K562 (cell line): ENCODE measurements at regions not wholly inside any gene's neighbourhood (a gene's known extent, or its start where the extent isn't known, plus 50 kb on each side); places are given as distances from the start of the nearest gene placed in this dataset.

Experiments
- ATAC-seq: fragments of 200-7000 bp; cut with Tn5 transposase; 3 replicates; pipeline ENCODE4 v1.9.1; 2020; ENCODE audit warnings: moderate library complexity
- BruUV-seq: library from RNA; stranded (reverse); fragments of 400-500 nt; replicated peaks from 2 replicates; lab custom pipeline; 2021; lab: Mats Ljungman, UMichigan
- CTCF ChIA-PET: fragments of 300-600 bp; formaldehyde crosslinking; extraction: SDS; loops from one replicate; lab custom pipeline; 2021; ENCODE audit warnings: low intra/inter-chr PET ratio; lab: Yijun Ruan, JAX
- POLR2A ChIA-PET: fragments of 300-600, 350-650 bp; sonication (Branson Sonifier 250); formaldehyde crosslinking; extraction: SDS; loops from one replicate; lab custom pipeline; 2021; ENCODE audit warnings: antibody characterized with exemption, inconsistent platforms; lab: Yijun Ruan, JAX
- DNase-seq, 4 experiments: peaks; one replicate each; pipeline versions ENCODE4 v3.0.0 to v3.0.0-alpha.2; 2011 to 2018; ENCODE audit warnings: low spot score in 3 of 4, mixed read lengths in 3 of 4; ENCODE audit errors: extremely low read depth in 1 of 4
- FAIRE-seq: peaks from 2 replicates; lab custom pipeline; 2011; peaks lifted over from hg19 to GRCh38; lab: Jason Lieb, UNC
- H2AFZ ChIP-seq: 2 replicates; pipeline ENCODE4 v1.6.0; 2011; ENCODE audit warnings: low read depth, low read length, control low read depth, inconsistent platforms
- H3K27ac ChIP-seq: fragments of 200-600 bp; 3 replicates; pipeline ENCODE4 v1.8.0; 2011; ENCODE audit warnings: low read depth, mild to moderate bottlenecking, control low read depth, inconsistent platforms, low read length, moderate library complexity, mixed read lengths; ENCODE audit errors: extremely low read depth
- H3K27me3 ChIP-seq, 2 experiments: fragments of 300-600 bp in 1 of 2; 2 replicates in 1 of 2; 3 replicates in 1 of 2; pipeline versions ENCODE4 v1.6.0 to v1.8.0; 2011; ENCODE audit warnings: inconsistent platforms in 2 of 2, low read length in 2 of 2, mild to moderate bottlenecking in 1 of 2, mixed read lengths in 1 of 2, moderate library complexity in 1 of 2; ENCODE audit not compliant: control insufficient read depth in 2 of 2, insufficient read depth in 2 of 2
- H3K36me3 ChIP-seq: fragments of 300-600 bp; 3 replicates; pipeline ENCODE4 v1.8.0; 2011; ENCODE audit warnings: mild to moderate bottlenecking, low read length, inconsistent platforms; ENCODE audit not compliant: control insufficient read depth, insufficient read depth
- H3K4me1 ChIP-seq, 2 experiments: fragments of 200-600 bp in 1 of 2; replicated peaks in 1 of 2; 2 replicates in 1 of 2; 3 replicates in 1 of 2; pipeline versions ENCODE4 v1.5.1 to v1.8.0; 2011; ENCODE audit warnings: inconsistent platforms in 2 of 2, low read length in 2 of 2, mild to moderate bottlenecking in 1 of 2, mixed read lengths in 1 of 2, moderate library complexity in 1 of 2; ENCODE audit not compliant: control insufficient read depth in 2 of 2, insufficient read depth in 2 of 2
- H3K4me2 ChIP-seq: 2 replicates; pipeline ENCODE4 v1.6.1; 2011; ENCODE audit warnings: low read length, control low read depth, inconsistent platforms, mixed read lengths; ENCODE audit not compliant: insufficient read depth
- H3K4me3 ChIP-seq: fragments of 200-600 bp; sonication (generic), shearing (Covaris generic); 2 replicates; pipeline ENCODE4 v1.5.1; 2016; ENCODE audit warnings: control low read depth, inconsistent platforms
- H3K79me2 ChIP-seq: fragments of 200-600 bp; 3 replicates; pipeline ENCODE4 v1.8.0; 2011; ENCODE audit warnings: low read length, inconsistent platforms; ENCODE audit not compliant: control insufficient read depth, insufficient read depth
- H3K9ac ChIP-seq, 2 experiments: 2 replicates each; pipeline versions ENCODE4 v1.6.0 to v1.6.1; 2011; ENCODE audit warnings: low read depth in 2 of 2, low read length in 2 of 2, control low read depth in 1 of 2, inconsistent platforms in 1 of 2, mild to moderate bottlenecking in 1 of 2, mixed read lengths in 1 of 2; ENCODE audit not compliant: insufficient read depth in 1 of 2
- H3K9me1 ChIP-seq: one replicate; pipeline ENCODE4 v1.6.0; 2011; ENCODE audit warnings: inconsistent platforms, mild to moderate bottlenecking, low read length, moderate library complexity; ENCODE audit not compliant: control insufficient read depth, insufficient read depth
- H3K9me3 ChIP-seq: replicated peaks from 2 replicates; pipeline ENCODE4 v1.5.1; 2011; ENCODE audit warnings: low read depth, low read length, inconsistent platforms; ENCODE audit not compliant: control insufficient read depth, insufficient read depth
- H4K20me1 ChIP-seq: replicated peaks from 2 replicates; pipeline ENCODE4 v1.6.1; 2011; ENCODE audit warnings: low read length, inconsistent platforms, mixed read lengths; ENCODE audit not compliant: control insufficient read depth, insufficient read depth
- BMI1 ChIP-seq: fragments of 150-350 bp; IDR thresholded peaks from 2 replicates; pipeline ENCODE4 v1.6.1; 2014; ENCODE audit warnings: low read length
- CEBPG ChIP-seq, 3 experiments: fragments of 200-800 bp in 1 of 3; sonication (Bioruptor generic) in 1 of 3; sonication (generic) in 1 of 3; formaldehyde crosslinking in 1 of 3; IDR thresholded peaks in 2 of 3; conservative IDR thresholded peaks in 1 of 3; 2 replicates each; pipeline versions ENCODE4 v1.6.1 to v1.8.0; 2016 to 2022; ENCODE audit warnings: missing compliant biosample characterization in 2 of 3, missing genetic modification characterization in 2 of 3, mild to moderate bottlenecking in 1 of 3, missing genetic modification reagents in 1 of 3
- HMG20B ChIP-seq: fragments of 250-450 bp; sonication (Bioruptor Pico); IDR thresholded peaks from 2 replicates; pipeline ENCODE4 v1.5.0; 2021; ENCODE audit warnings: mild to moderate bottlenecking
- MCM5 ChIP-seq: fragments of 450-650 bp; IDR thresholded peaks from 2 replicates; pipeline ENCODE4 v1.6.1; 2016; ENCODE audit warnings: low read depth
- PURB ChIP-seq: sonication (generic); formaldehyde crosslinking; IDR thresholded peaks from 2 replicates; pipeline ENCODE4 v1.9.0; 2021; ENCODE audit warnings: low read depth, mild to moderate bottlenecking, missing genetic modification reagents
- WGBS: fragments of 100-300 bp; shearing (Covaris generic); methylation state at CpG from one replicate; pipeline ENCODE4 v1.1.6; 2016; ENCODE audit warnings: low coverage, mixed read lengths; ENCODE audit not compliant: insufficient coverage; ENCODE audit errors: missing lambda C conversion rate; 5-methylcytosine and 5-hydroxymethylcytosine counted together
- in situ Hi-C: fragments of 300-500 bp; cut with MboI; formaldehyde crosslinking; loops from 4 replicates; pipeline ENCODE4 v1.15.0; 2018; ENCODE audit warnings: inconsistent platforms, mixed read lengths
- intact Hi-C: fragments of 100-400 bp; cut with micrococcal nuclease; formaldehyde crosslinking; loops from 2 replicates; pipeline ENCODE4 v1.14.2; 2022
- TF ChIP-seq, protein P1 (sequence below): fragments of 200-600 bp; sonication (generic); IDR thresholded peaks from one replicate; pipeline ENCODE4 v1.6.1; 2012; ENCODE audit warnings: mild to moderate bottlenecking, low read depth, low read length, inconsistent platforms
- TF ChIP-seq, protein P2 (sequence below): sonication (generic); formaldehyde crosslinking; IDR thresholded peaks from 2 replicates; pipeline ENCODE4 v1.8.1; 2022; ENCODE audit warnings: missing genetic modification reagents

- ATAC-seq (no peak), DNase-seq (no peak), FAIRE-seq (no peak)
- in situ Hi-C loops (no loop called here), intact Hi-C loops (no loop called here)
- no peak overlapping the region for H3K4me3 ChIP-seq
- no peaks in the 10 kb centered on the region for H3K9me1 ChIP-seq
- H3K9ac ChIP-seq = no peak overlapping the region
- 0 out of 2 replicates have a peak, but pooled peaks cover 1% of the 10 kb centered on the region for H3K9me3 ChIP-seq
- 3% methylated on average over 2 of the region's 2 CpGs for WGBS
- no TSS peak for BruUV-seq
- H3K27me3 ChIP-seq = no peaks in the 10 kb centered on the region
- TF ChIP-seq, protein P1, sequence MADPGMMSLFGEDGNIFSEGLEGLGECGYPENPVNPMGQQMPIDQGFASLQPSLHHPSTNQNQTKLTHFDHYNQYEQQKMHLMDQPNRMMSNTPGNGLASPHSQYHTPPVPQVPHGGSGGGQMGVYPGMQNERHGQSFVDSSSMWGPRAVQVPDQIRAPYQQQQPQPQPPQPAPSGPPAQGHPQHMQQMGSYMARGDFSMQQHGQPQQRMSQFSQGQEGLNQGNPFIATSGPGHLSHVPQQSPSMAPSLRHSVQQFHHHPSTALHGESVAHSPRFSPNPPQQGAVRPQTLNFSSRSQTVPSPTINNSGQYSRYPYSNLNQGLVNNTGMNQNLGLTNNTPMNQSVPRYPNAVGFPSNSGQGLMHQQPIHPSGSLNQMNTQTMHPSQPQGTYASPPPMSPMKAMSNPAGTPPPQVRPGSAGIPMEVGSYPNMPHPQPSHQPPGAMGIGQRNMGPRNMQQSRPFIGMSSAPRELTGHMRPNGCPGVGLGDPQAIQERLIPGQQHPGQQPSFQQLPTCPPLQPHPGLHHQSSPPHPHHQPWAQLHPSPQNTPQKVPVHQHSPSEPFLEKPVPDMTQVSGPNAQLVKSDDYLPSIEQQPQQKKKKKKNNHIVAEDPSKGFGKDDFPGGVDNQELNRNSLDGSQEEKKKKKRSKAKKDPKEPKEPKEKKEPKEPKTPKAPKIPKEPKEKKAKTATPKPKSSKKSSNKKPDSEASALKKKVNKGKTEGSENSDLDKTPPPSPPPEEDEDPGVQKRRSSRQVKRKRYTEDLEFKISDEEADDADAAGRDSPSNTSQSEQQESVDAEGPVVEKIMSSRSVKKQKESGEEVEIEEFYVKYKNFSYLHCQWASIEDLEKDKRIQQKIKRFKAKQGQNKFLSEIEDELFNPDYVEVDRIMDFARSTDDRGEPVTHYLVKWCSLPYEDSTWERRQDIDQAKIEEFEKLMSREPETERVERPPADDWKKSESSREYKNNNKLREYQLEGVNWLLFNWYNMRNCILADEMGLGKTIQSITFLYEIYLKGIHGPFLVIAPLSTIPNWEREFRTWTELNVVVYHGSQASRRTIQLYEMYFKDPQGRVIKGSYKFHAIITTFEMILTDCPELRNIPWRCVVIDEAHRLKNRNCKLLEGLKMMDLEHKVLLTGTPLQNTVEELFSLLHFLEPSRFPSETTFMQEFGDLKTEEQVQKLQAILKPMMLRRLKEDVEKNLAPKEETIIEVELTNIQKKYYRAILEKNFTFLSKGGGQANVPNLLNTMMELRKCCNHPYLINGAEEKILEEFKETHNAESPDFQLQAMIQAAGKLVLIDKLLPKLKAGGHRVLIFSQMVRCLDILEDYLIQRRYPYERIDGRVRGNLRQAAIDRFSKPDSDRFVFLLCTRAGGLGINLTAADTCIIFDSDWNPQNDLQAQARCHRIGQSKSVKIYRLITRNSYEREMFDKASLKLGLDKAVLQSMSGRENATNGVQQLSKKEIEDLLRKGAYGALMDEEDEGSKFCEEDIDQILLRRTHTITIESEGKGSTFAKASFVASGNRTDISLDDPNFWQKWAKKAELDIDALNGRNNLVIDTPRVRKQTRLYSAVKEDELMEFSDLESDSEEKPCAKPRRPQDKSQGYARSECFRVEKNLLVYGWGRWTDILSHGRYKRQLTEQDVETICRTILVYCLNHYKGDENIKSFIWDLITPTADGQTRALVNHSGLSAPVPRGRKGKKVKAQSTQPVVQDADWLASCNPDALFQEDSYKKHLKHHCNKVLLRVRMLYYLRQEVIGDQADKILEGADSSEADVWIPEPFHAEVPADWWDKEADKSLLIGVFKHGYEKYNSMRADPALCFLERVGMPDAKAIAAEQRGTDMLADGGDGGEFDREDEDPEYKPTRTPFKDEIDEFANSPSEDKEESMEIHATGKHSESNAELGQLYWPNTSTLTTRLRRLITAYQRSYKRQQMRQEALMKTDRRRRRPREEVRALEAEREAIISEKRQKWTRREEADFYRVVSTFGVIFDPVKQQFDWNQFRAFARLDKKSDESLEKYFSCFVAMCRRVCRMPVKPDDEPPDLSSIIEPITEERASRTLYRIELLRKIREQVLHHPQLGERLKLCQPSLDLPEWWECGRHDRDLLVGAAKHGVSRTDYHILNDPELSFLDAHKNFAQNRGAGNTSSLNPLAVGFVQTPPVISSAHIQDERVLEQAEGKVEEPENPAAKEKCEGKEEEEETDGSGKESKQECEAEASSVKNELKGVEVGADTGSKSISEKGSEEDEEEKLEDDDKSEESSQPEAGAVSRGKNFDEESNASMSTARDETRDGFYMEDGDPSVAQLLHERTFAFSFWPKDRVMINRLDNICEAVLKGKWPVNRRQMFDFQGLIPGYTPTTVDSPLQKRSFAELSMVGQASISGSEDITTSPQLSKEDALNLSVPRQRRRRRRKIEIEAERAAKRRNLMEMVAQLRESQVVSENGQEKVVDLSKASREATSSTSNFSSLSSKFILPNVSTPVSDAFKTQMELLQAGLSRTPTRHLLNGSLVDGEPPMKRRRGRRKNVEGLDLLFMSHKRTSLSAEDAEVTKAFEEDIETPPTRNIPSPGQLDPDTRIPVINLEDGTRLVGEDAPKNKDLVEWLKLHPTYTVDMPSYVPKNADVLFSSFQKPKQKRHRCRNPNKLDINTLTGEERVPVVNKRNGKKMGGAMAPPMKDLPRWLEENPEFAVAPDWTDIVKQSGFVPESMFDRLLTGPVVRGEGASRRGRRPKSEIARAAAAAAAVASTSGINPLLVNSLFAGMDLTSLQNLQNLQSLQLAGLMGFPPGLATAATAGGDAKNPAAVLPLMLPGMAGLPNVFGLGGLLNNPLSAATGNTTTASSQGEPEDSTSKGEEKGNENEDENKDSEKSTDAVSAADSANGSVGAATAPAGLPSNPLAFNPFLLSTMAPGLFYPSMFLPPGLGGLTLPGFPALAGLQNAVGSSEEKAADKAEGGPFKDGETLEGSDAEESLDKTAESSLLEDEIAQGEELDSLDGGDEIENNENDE = no peak
- no peak for TF ChIP-seq BMI1
- TF ChIP-seq HMG20B (CRISPR knock-in tag) = no peak
- no peak for TF ChIP-seq PURB (CRISPR knock-in tag)
- no peak for TF ChIP-seq MCM5
- TF ChIP-seq CEBPG (CRISPR knock-in tag; IDR thresholded peaks at IDR 0.05) = no peak
- TF ChIP-seq CEBPG (tag; conservative IDR thresholded peaks at IDR 0.05 in 1 of 2, IDR thresholded peaks at IDR 0.05 in 1 of 2) = no peak
- TF ChIP-seq, protein P2, sequence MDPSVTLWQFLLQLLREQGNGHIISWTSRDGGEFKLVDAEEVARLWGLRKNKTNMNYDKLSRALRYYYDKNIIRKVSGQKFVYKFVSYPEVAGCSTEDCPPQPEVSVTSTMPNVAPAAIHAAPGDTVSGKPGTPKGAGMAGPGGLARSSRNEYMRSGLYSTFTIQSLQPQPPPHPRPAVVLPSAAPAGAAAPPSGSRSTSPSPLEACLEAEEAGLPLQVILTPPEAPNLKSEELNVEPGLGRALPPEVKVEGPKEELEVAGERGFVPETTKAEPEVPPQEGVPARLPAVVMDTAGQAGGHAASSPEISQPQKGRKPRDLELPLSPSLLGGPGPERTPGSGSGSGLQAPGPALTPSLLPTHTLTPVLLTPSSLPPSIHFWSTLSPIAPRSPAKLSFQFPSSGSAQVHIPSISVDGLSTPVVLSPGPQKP (CRISPR knock-in tag) = no peak
- no peaks in the 10 kb centered on the region for H4K20me1 ChIP-seq
- H3K79me2 ChIP-seq = no peaks in the 10 kb centered on the region
- H3K4me1 ChIP-seq = no peaks in the 10 kb centered on the region
- ChIA-PET CTCF (no interaction called here), POLR2A (interaction anchor here (0.6 kb wide), 1 partner anchor 897 kb away, joined by 3 read pairs; no protein-coding TSS in a partner anchor)
- H3K36me3 ChIP-seq = no peaks in the 10 kb centered on the region
- no peak overlapping the region for H3K4me2 ChIP-seq
- no peak overlapping the region for H2AFZ ChIP-seq
- no peak overlapping the region for H3K27ac ChIP-seq
These were observed 211.5 kb upstream of the TAS2R1 start for GRCh38 chr5:9841516-9842170.
